ENCODE measurements at regions not wholly inside any gene's neighbourhood (a gene's known extent, or its start where the extent isn't known, plus 50 kb on each side); places are given as distances from the start of the nearest gene placed in this dataset.
A peak's percentile ranks its signal among the peaks of the same experiment; 100 is the strongest.
"Not testable (repeated sequence)": the region's sequence is repeated elsewhere in the genome, so short reads cannot be mapped to it uniquely, and the experiment has no call there.

GRCh38 chr2:41167014-41167413 is 715.1 kb upstream of the SLC8A1 start:
- no peak for DNase-seq (ENCODE audit: low spot score)

- DNase-seq (ENCODE audit: low spot score): no peak
Observed at GRCh38 chr2:41169744-41170143, 717.9 kb upstream of the SLC8A1 start.

GRCh38 chr2:41170589-41170988 is 718.7 kb upstream of the SLC8A1 start:
- no peak for DNase-seq (ENCODE audit: low spot score)

GRCh38 chr2:41180387-41180786 is 728.5 kb upstream of the SLC8A1 start:
- no peak for DNase-seq (ENCODE audit: low spot score)

- DNase-seq (ENCODE audit: low spot score): no peak
Observed at GRCh38 chr2:41182961-41183360, 731.1 kb upstream of the SLC8A1 start.

- no peak for DNase-seq (ENCODE audit: low spot score)
Observed at GRCh38 chr2:41187376-41188122, 735.7 kb upstream of the SLC8A1 start.

GRCh38 chr2:41194230-41194629 is 742.3 kb upstream of the SLC8A1 start:
- DNase-seq (ENCODE audit: low spot score): peak; percentile 90

- DNase-seq (ENCODE audit: low spot score): no peak
Observed at GRCh38 chr2:41197781-41198180, 745.9 kb upstream of the SLC8A1 start.

- no peak for DNase-seq (ENCODE audit: low spot score)
Observed at GRCh38 chr2:41199334-41199733, 747.4 kb upstream of the SLC8A1 start.

GRCh38 chr2:41204315-41204714 is 752.4 kb upstream of the SLC8A1 start:
- no peak for DNase-seq (ENCODE audit: low spot score)

GRCh38 chr2:41206004-41206403 is 754.1 kb upstream of the SLC8A1 start:
- DNase-seq (ENCODE audit: low spot score): no peak

- DNase-seq (ENCODE audit: low spot score): peak; percentile 86
Observed at GRCh38 chr2:41207578-41207977, 755.7 kb upstream of the SLC8A1 start.

- not testable (repeated sequence) for DNase-seq (ENCODE audit: low spot score)
Observed at GRCh38 chr2:41210030-41210429, 758.1 kb upstream of the SLC8A1 start.

GRCh38 chr2:41216978-41217377 is 765.1 kb upstream of the SLC8A1 start:
- DNase-seq (ENCODE audit: low spot score): no peak

- no peak for DNase-seq (ENCODE audit: low spot score)
Observed at GRCh38 chr2:41222593-41222992, 770.7 kb upstream of the SLC8A1 start.

GRCh38 chr2:41234093-41234492 is 782.2 kb upstream of the SLC8A1 start:
- no peak for DNase-seq (ENCODE audit: low spot score)

- DNase-seq (ENCODE audit: low spot score): no peak
Observed at GRCh38 chr2:41241325-41242000, 789.6 kb upstream of the SLC8A1 start.

- DNase-seq (ENCODE audit: low spot score): no peak
Observed at GRCh38 chr2:41242001-41242331, 790.1 kb upstream of the SLC8A1 start.

- no peak for DNase-seq (ENCODE audit: low spot score)
Observed at GRCh38 chr2:41267929-41268659, 779.7 kb upstream of the PKDCC start.

GRCh38 chr2:41283079-41283775 is 764.6 kb upstream of the PKDCC start:
- no peak for DNase-seq (ENCODE audit: low spot score)

- DNase-seq (ENCODE audit: low spot score): no peak
Observed at GRCh38 chr2:41293491-41293890, 754.3 kb upstream of the PKDCC start.

- no peak for DNase-seq (ENCODE audit: low spot score)
Observed at GRCh38 chr2:41294331-41294730, 753.5 kb upstream of the PKDCC start.

GRCh38 chr2:41313082-41313481 is 734.7 kb upstream of the PKDCC start:
- DNase-seq (ENCODE audit: low spot score): no peak

Measured in kidney tubule cell (primary cell).